Activated CD4-positive, alpha-beta T cell treated with anti-CD3 and anti-CD28 coated beads for 36 hours (primary cell): ENCODE measurements at regions not wholly inside any gene's neighbourhood (a gene's known extent, or its start where the extent isn't known, plus 50 kb on each side); places are given as distances from the start of the nearest gene placed in this dataset.

Source experiments
- ATAC-seq: fragments of 200-7000 bp; cut with Tn5 transposase; one replicate; pipeline ENCODE4 v1.10.0; 2021; ENCODE audit warnings: mild to moderate bottlenecking, moderate library complexity
- CTCF ChIA-PET: fragments of 350-600 bp; sonication (Branson Sonifier 250); formaldehyde crosslinking; loops from one replicate; lab custom pipeline; 2021; ENCODE audit warnings: antibody characterized with exemption; lab: Charles Lee
- POLR2A ChIA-PET: fragments of 350-600 bp; sonication (Branson Sonifier 250); formaldehyde crosslinking; loops from one replicate; lab custom pipeline; 2021; ENCODE audit warnings: antibody characterized with exemption, inconsistent platforms; lab: Charles Lee
- DNase-seq: peaks from one replicate; pipeline ENCODE4 v3.0.0-alpha.2; 2020
- H3K27ac Mint-ChIP-seq: one replicate; pipeline ENCODE4 v1.8.0; 2021; ENCODE audit warnings: mixed read lengths
- H3K27me3 Mint-ChIP-seq: one replicate; pipeline ENCODE4 v1.8.0; 2021; ENCODE audit warnings: mixed read lengths
- H3K36me3 Mint-ChIP-seq: one replicate; pipeline ENCODE4 v1.8.0; 2021; ENCODE audit warnings: low read depth, mixed read lengths
- H3K4me1 Mint-ChIP-seq: one replicate; pipeline ENCODE4 v1.8.0; 2021; ENCODE audit warnings: mixed read lengths
- H3K4me3 Mint-ChIP-seq: one replicate; pipeline ENCODE4 v1.8.0; 2021; ENCODE audit warnings: mild to moderate bottlenecking, moderate library complexity, mixed read lengths
- H3K9me3 Mint-ChIP-seq: one replicate; pipeline ENCODE4 v1.8.0; 2021; ENCODE audit warnings: low read depth, mixed read lengths
- intact Hi-C, 2 experiments: fragments of 100-400 bp; cut with DNase I in 1 of 2; cut with micrococcal nuclease in 1 of 2; formaldehyde crosslinking; loops; one replicate each; pipeline versions ENCODE4 v1.14.2 to v1.15.1; 2022 to 2024; cut with DNase I, micrococcal nuclease

- no peaks in the 10 kb centered on the region for H3K27me3 Mint-ChIP-seq
- intact Hi-C loops: no loop called here
- H3K9me3 Mint-ChIP-seq: no peaks in the 10 kb centered on the region
- ChIA-PET CTCF (no interaction called here), POLR2A (no interaction called here)
- no peaks in the 10 kb centered on the region for H3K4me1 Mint-ChIP-seq
- H3K27ac Mint-ChIP-seq: no peak overlapping the region
- DNase-seq (no peak), ATAC-seq (no peak)
- no peaks in the 10 kb centered on the region for H3K36me3 Mint-ChIP-seq
- H3K4me3 Mint-ChIP-seq: no peak overlapping the region
Measured at GRCh38 chr13:111856571-111856970, 210.4 kb upstream of the SOX1 start.

DNA sequence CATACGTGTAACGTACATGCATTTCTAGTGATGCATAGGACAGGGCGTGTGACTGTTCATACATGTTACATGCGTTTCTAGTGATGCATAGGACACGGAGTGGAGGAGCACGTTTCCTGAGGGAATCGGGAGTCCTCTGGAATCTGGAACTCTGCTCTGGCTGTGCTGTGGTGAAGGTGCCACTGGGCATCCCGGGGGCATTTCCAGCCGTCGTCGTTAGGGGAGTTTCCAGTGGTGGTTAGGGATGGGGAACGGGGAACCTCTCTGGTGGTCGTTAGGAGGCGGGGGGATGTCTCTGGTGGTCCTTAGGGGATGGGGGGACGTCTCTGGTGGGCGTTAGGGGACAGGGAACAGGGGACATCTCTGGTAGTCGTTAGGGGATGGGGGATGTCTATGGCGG, 209.6 kb upstream of the SOX1 start:
- ATAC-seq (no peak), DNase-seq (no peak)
- no peaks in the 10 kb centered on the region for H3K36me3 Mint-ChIP-seq
- H3K27me3 Mint-ChIP-seq: no peaks in the 10 kb centered on the region
- no peak overlapping the region for H3K27ac Mint-ChIP-seq
- POLR2A ChIA-PET: no interaction called here
- no peaks in the 10 kb centered on the region for H3K9me3 Mint-ChIP-seq
- H3K4me1 Mint-ChIP-seq: no peaks in the 10 kb centered on the region
- no peak overlapping the region for H3K4me3 Mint-ChIP-seq
- CTCF ChIA-PET: no interaction called here
- intact Hi-C loops: no loop called here

DNA sequence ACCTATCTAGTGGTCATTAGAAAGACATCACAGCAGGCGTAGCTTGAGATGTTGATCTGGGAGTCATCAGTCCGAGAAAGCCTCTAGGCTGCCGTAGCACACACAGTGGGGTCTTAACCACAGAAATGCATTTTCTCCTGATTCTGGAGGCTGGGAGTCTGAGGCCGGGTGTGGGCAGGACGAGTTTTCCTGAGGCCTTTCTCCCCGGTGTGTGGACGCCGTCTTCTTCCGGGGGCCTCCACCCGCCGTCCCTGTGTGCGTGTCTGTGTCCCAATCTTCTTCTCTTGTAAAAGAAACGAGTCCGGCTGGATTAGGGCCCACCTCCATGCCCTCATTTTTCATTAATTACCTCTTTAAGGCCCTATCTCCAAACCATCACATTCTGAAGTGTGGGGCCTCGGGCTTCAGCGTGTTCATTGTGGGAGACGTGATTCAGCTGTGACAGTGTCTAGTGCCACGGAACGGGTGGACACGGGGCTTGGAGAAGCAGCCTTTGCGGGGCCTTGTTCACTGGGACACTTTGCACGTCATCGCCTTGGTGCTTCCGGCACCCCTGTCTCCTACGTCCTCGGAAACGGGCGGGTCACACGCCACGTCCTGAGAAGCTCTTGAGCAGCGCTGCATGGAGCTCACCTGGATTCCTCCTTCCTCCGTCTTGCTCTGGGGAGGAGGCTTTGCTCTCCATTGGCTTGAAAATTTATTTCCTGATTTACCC, 208.9 kb upstream of the SOX1 start:
- no peaks in the 10 kb centered on the region for H3K9me3 Mint-ChIP-seq
- ATAC-seq (no peak), DNase-seq (no peak)
- no peak overlapping the region for H3K4me3 Mint-ChIP-seq
- intact Hi-C loops: no loop called here
- no peaks in the 10 kb centered on the region for H3K4me1 Mint-ChIP-seq
- POLR2A ChIA-PET: no interaction called here
- no peaks in the 10 kb centered on the region for H3K27me3 Mint-ChIP-seq
- H3K27ac Mint-ChIP-seq: no peak overlapping the region
- CTCF ChIA-PET: no interaction called here
- H3K36me3 Mint-ChIP-seq: no peaks in the 10 kb centered on the region

DNA sequence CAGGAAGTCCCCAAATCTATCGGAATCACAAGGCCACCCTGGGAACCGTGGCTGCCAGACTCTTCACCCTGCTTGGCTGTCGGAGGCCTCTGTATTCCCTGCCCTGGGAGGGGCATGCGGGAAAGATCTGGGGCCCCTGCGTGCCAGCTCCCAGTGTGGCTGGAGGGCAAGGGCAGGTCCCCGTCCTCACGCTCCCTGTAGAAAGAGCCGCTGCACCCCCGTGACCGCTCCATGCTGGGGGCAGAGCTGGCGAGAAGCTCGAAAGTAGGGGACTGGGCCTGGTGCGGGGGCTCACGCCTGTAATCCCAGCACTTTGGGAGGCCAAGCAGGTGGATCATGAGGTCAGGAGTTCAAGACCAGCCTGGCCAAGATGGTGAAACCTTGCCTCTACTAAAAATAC, 208.4 kb upstream of the SOX1 start:
- ChIA-PET POLR2A (no interaction called here), CTCF (no interaction called here)
- H3K27ac Mint-ChIP-seq: no peak overlapping the region
- no peaks in the 10 kb centered on the region for H3K27me3 Mint-ChIP-seq
- no peak overlapping the region for H3K4me3 Mint-ChIP-seq
- no peaks in the 10 kb centered on the region for H3K36me3 Mint-ChIP-seq
- H3K9me3 Mint-ChIP-seq: no peaks in the 10 kb centered on the region
- H3K4me1 Mint-ChIP-seq: no peaks in the 10 kb centered on the region
- no peak for ATAC-seq
- no peak for DNase-seq
- intact Hi-C loops: no loop called here

DNA sequence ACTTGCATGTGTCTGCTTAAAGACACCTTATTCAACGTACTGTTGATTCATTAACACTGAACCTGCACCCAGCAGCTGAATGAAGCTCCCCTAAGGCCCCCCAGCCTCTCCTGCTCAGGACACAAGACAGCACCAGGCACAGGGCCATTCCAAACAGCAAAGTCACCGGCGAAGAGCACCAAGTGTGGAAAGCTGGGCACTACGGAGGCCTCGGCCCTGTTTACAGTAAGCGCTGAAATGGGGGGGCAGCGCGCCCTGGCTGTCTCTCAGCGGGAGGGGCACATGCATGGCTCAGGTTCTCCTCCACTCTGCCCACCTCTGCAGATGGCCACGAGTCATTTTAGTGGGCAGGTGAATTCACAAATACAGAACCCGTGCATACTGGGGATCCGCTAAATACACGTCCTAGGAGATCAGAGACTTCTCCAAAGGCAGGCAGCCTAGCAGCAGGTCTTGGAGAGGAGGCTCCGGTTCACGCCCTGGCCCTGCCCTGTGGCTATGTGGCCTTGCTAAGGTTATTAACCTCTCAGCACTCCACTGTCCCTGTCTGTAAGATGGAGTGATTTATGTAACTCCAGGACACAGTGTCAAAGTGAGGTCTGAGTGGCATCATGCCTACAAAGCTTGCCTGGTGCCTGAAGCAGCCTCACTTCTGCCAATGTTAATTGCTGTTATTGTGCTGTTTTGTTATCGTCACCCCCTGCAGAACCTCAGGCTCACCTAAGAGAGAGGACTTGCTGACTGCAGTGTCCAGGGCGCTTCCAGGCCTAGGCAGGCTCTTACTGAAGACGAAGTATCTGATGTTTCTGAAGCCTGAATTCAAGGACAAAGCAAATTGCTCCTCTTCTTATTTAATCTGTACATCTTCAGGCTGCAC, 207.4 kb upstream of the SOX1 start:
- no peaks in the 10 kb centered on the region for H3K27me3 Mint-ChIP-seq
- H3K36me3 Mint-ChIP-seq: no peaks in the 10 kb centered on the region
- DNase-seq (no peak), ATAC-seq (no peak)
- no peaks in the 10 kb centered on the region for H3K4me1 Mint-ChIP-seq
- intact Hi-C loops: no loop called here
- no peak overlapping the region for H3K4me3 Mint-ChIP-seq
- no peaks in the 10 kb centered on the region for H3K9me3 Mint-ChIP-seq
- POLR2A ChIA-PET: no interaction called here
- H3K27ac Mint-ChIP-seq: no peak overlapping the region
- CTCF ChIA-PET: no interaction called here

- DNase-seq (no peak), ATAC-seq (no peak)
- CTCF ChIA-PET: no interaction called here
- intact Hi-C loops: no loop called here
- POLR2A ChIA-PET: no interaction called here
- Mint-ChIP-seq H3K27me3 (no peaks in the 10 kb centered on the region), H3K36me3 (no peaks in the 10 kb centered on the region), H3K9me3 (no peaks in the 10 kb centered on the region), H3K4me1 (no peaks in the 10 kb centered on the region), H3K27ac (no peak overlapping the region), H3K4me3 (no peak overlapping the region)
Measured at GRCh38 chr13:111860231-111860552, 206.8 kb upstream of the SOX1 start.

DNA sequence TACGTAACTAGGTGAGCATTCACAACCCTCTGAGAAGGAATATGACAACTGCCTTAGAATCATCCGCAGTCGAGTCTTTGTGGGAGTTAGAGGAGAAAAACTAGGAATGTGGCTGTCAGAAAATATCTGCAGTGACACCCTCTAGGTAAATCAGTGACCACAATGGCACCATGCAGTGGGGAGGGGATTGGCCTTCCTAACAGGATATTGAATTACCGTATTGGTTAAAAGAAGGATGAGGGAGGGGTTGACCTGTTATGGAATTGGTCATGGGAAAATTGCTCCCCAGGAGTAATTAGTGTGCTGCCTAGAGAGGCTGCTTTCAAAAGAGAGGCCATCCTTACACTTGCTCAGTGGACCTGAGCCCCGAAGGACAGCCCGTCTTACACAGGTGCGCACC, 205.6 kb upstream of the SOX1 start:
- intact Hi-C loops: no loop called here
- Mint-ChIP-seq H3K4me3 (no peak overlapping the region), H3K27me3 (no peaks in the 10 kb centered on the region), H3K9me3 (no peaks in the 10 kb centered on the region), H3K36me3 (no peaks in the 10 kb centered on the region), H3K4me1 (no peaks in the 10 kb centered on the region), H3K27ac (no peak overlapping the region)
- ATAC-seq (no peak), DNase-seq (no peak)
- ChIA-PET CTCF (no interaction called here), POLR2A (no interaction called here)

DNA sequence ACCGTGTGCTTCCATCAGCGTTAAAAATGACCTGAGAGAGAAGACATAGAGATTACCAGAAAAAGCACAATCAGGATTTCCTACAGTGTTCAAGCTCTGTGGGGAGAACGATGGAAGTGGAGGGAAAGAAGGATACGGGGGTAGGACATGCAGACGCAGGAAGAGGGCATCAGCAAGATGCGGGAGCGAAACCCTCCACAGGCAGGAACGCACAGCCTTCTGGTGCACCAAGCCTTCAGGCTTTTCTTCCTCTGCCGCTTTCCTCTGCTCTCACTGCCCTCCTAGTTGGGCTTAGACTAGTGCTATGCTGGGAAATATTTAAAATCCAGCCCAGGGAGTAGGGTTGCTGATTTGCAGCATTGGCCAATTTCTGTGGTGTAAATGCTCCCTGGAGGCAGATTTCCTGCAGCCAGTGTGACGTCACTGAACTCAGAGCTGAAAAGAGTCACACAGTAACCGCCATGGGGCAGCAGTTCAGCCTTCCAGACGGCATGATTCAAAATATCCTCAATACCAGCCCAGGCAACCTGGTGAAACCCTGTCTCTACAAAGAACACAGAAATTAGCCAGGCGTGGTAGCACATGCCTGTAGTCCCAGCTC, 205.1 kb upstream of the SOX1 start:
- Mint-ChIP-seq H3K27me3 (no peaks in the 10 kb centered on the region), H3K4me1 (no peaks in the 10 kb centered on the region), H3K36me3 (no peaks in the 10 kb centered on the region), H3K9me3 (no peaks in the 10 kb centered on the region), H3K27ac (no peak overlapping the region), H3K4me3 (no peak overlapping the region)
- ChIA-PET CTCF (no interaction called here), POLR2A (no interaction called here)
- ATAC-seq (no peak), DNase-seq (no peak)
- intact Hi-C loops: no loop called here

- ChIA-PET POLR2A (no interaction called here), CTCF (no interaction called here)
- Mint-ChIP-seq H3K27me3 (peaks cover 3% of the 10 kb centered on the region), H3K36me3 (no peaks in the 10 kb centered on the region), H3K4me3 (no peak overlapping the region), H3K9me3 (peaks cover 4% of the 10 kb centered on the region), H3K27ac (no peak overlapping the region), H3K4me1 (no peaks in the 10 kb centered on the region)
- intact Hi-C loops: no loop called here
- DNase-seq (no peak), ATAC-seq (no peak)
Measured at GRCh38 chr13:111862836-111863815, 203.8 kb upstream of the SOX1 start.

DNA sequence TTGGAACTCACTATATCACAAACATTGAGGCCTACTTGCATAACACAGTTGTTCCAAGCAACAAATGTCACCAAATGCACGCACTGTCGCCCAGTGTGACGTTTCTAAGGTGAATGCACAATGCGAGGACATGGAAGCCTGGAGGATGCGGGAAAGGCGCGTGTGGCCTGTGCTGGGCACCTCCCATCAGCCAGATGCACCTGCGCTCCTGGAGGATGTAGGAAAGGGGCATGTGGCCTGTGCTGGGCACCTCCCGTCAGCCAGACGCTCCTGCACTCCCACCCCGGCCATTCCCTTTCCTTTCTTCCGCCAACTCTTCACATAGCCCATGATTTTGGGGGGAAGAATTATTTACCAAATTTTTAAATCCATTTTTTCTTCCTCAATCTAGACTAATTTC, 202.4 kb upstream of the SOX1 start:
- Mint-ChIP-seq H3K36me3 (no peaks in the 10 kb centered on the region), H3K27me3 (peaks cover 3% of the 10 kb centered on the region), H3K27ac (no peak overlapping the region), H3K4me1 (no peaks in the 10 kb centered on the region), H3K9me3 (peaks cover 4% of the 10 kb centered on the region), H3K4me3 (no peak overlapping the region)
- CTCF ChIA-PET: no interaction called here
- POLR2A ChIA-PET: no interaction called here
- ATAC-seq (no peak), DNase-seq (no peak)
- intact Hi-C loops: no loop called here

GRCh38 chr13:111865046-111865445, 201.9 kb upstream of the SOX1 start:
- peaks cover 4% of the 10 kb centered on the region for H3K9me3 Mint-ChIP-seq
- H3K27ac Mint-ChIP-seq: no peak overlapping the region
- peaks cover 3% of the 10 kb centered on the region for H3K27me3 Mint-ChIP-seq
- DNase-seq (no peak), ATAC-seq (no peak)
- no peaks in the 10 kb centered on the region for H3K4me1 Mint-ChIP-seq
- POLR2A ChIA-PET: no interaction called here
- intact Hi-C loops: no loop called here
- CTCF ChIA-PET: no interaction called here
- no peak overlapping the region for H3K4me3 Mint-ChIP-seq
- no peaks in the 10 kb centered on the region for H3K36me3 Mint-ChIP-seq
